ENCODE measurements at regions not wholly inside any gene's neighbourhood (a gene's known extent, or its start where the extent isn't known, plus 50 kb on each side); places are given as distances from the start of the nearest gene placed in this dataset.

GRCh38 chr17:33989361-33990148, 265.5 kb upstream of the CCL2 start:
- Histone ChIP-seq H3K4me3 (no peak overlapping the region), H3K27ac (no peak overlapping the region), H3K27me3 (no peaks in the 10 kb centered on the region), H3K36me3 (no peaks in the 10 kb centered on the region), H3K4me1 (peaks cover 0 to 2% (median 0%) of the 10 kb centered on the region in 12 donors), H3K9me3 (no peaks in the 10 kb centered on the region)
- TF ChIP-seq POLR2A (IDR thresholded peaks at IDR 0.05) (no peak), CTCF (IDR thresholded peaks at IDR 0.05) (no peak)
- intact Hi-C loops (cut with DNase I): no loop called here
- 62 to 77% (median 69%) methylated on average over 8 of the region's 8 CpGs for WGBS, 4 donors
- ATAC-seq (no peak), DNase-seq (no peak)

GRCh38 chr17:33990943-33991706, 264.0 kb upstream of the CCL2 start:
- WGBS, 4 donors: 63 to 69% (median 67%) methylated on average over 3 of the region's 3 CpGs
- ATAC-seq (no peak), DNase-seq (no peak)
- Histone ChIP-seq H3K4me1 (no peaks in the 10 kb centered on the region), H3K9me3 (no peaks in the 10 kb centered on the region), H3K27me3 (no peaks in the 10 kb centered on the region), H3K27ac (no peak overlapping the region), H3K4me3 (no peak overlapping the region), H3K36me3 (no peaks in the 10 kb centered on the region)
- no peak for TF ChIP-seq CTCF (IDR thresholded peaks at IDR 0.05)
- TF ChIP-seq POLR2A (IDR thresholded peaks at IDR 0.05): no peak
- intact Hi-C loops (cut with DNase I): no loop called here

- Histone ChIP-seq H3K4me1 (no peaks in the 10 kb centered on the region), H3K27me3 (no peaks in the 10 kb centered on the region), H3K27ac (no peak overlapping the region), H3K4me3 (no peak overlapping the region), H3K9me3 (peaks cover 0 to 7% (median 0%) of the 10 kb centered on the region in 12 donors), H3K36me3 (no peaks in the 10 kb centered on the region)
- DNase-seq (no peak), ATAC-seq (no peak)
- TF ChIP-seq CTCF (IDR thresholded peaks at IDR 0.05) (no peak), POLR2A (IDR thresholded peaks at IDR 0.05) (no peak)
- 70 to 92% (median 81%) methylated on average over 5 of the region's 5 CpGs for WGBS, 4 donors
- intact Hi-C loops (cut with DNase I): no loop called here
Measured at GRCh38 chr17:33992113-33992512, 263.0 kb upstream of the CCL2 start.

- Histone ChIP-seq H3K27ac (no peak overlapping the region), H3K4me3 (no peak overlapping the region), H3K4me1 (no peaks in the 10 kb centered on the region), H3K9me3 (peaks cover 0 to 35% (median 10%) of the 10 kb centered on the region in 12 donors), H3K36me3 (no peaks in the 10 kb centered on the region), H3K27me3 (peaks cover 0 to 6% (median 0%) of the 10 kb centered on the region in 9 donors)
- 18 to 30% (median 28%) methylated on average over 1 of the region's 1 CpG for WGBS, 4 donors
- DNase-seq: no peak
- TF ChIP-seq CTCF (IDR thresholded peaks at IDR 0.05) (no peak), POLR2A (IDR thresholded peaks at IDR 0.05) (no peak)
- no peak for ATAC-seq
- intact Hi-C loops (cut with DNase I): no loop called here
Measured at GRCh38 chr17:34000639-34001038, 254.4 kb upstream of the CCL2 start.

Measured in heart left ventricle (tissue), 16 donors.